NCI-H345 treated with DMSO at 0.1 percent for 48 hours (cell line): ENCODE measurements at regions not wholly inside any gene's neighbourhood (a gene's known extent, or its start where the extent isn't known, plus 50 kb on each side); places are given as distances from the start of the nearest gene placed in this dataset.
"Not testable (repeated sequence)": the region's sequence is repeated elsewhere in the genome, so short reads cannot be mapped to it uniquely, and the experiment has no call there.

Experiments used
- DNase-seq: peaks from one replicate; lab custom pipeline; 2025; ENCODE audit not compliant: unreplicated experiment; lab: John Stamatoyannopoulos, UW

DNA sequence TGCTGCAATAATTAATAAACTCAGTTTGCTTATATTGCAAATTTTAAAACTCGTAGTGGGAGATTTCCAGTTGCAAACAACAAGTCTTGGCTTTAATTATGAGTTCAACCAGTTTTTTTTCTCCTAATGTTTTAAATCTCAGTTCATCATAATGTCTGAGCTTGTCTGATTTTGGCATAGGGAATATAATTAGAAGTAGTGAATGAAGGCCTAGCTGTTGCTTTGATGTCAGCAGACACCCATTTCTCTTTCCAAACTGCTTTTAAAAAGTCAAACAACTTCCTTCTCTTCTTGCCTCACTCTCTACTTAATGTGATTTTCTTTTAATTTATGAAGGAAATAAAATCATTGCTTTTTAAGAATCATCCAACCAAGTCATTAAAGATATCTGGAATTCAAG is 1462.1 kb downstream of the DPP10 start:
- no peak for DNase-seq

DNA sequence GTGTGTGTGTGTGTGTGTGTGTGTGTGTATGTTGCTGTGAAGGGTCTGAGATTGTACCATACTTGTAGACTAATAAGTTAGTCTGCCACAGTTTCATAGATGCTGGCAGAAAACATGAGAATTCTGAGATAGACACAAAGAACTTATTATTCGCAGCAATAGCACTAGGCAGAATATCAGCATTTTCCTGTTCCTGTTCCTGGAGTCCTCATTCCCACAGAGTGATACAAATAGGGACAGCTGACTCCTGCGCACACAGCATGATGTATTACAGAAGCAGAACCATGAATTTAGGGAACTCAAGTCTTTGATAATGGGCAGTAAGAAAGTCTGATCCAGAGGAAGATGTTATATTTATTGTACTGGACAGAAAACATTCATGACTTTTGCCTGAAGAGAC is 1466.3 kb downstream of the DPP10 start:
- no peak for DNase-seq

DNA sequence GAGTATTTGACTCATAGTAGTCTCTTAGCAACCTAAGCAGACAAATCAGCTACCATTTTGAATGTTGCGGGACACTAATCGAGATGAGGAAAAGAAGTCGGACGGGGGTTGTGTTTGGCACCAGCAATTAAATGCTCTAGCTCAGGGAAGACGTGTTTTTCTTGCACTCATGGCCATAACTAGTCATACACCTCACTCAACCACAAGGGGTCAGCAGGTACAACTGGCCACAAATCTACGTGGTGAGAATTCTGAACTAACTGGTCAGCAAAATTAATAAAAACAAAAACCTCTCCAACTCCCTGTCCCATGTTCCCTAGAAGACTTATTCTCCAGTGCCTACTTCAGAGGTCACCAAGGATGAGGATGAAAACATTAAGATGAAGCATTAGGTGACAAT is 1467.8 kb downstream of the DPP10 start:
- DNase-seq: no peak

DNA sequence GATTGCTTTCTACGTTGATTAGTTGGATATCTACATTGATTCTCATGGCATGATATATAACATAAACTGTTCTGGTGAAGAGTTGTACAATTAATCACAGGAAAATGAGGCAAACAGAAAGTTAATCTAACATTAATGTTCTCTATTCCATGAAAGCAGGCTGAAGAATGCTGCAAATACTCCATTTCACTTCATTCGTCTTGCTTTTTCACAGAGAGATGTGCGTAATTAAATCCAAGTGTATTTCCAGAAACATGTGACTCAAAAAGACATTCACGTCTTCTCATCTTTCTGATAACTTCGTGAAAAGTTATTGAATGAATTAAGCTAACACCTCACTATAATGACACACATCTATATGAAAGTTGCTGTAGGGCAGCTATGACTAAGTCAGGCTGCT is 1471.5 kb downstream of the DPP10 start:
- no peak for DNase-seq

DNA sequence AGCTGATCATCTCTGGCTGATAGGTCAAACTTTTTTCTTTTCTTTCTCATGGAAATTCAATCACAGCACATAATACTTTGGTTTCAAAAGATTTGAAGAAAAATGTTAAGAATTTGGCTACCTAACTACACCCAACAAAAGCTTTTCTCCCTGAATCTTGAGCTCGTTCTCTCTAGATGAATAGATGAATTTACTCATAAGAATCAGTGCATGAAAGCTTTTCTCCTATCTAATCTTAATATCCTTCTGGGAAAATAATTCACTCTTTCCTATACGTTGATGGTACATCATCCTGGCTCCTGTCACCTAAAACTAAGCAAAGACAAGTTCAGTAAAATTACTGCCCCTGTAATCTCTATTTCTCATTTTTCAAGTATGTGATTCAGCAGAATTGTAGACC is 1479.1 kb downstream of the DPP10 start:
- no peak for DNase-seq

DNA sequence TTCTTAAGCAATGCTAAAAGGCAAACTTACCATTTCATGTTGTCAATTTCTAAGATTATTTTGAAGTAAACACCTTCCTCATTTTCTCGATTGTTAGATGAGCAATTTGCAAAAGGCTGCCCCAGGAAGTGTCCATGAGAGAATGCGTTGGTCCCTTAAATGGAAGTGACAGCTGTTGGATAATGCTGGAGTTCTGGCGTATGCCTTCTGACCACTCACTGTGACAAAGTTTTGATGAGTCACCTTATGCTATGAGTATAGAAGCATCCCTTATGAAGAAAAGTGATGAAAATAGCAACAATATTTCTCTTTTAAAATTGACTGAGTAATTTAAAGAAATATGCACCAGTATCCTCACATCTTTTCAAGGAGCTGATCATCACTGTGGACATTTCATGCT is 1497.5 kb downstream of the DPP10 start:
- no peak for DNase-seq

DNA sequence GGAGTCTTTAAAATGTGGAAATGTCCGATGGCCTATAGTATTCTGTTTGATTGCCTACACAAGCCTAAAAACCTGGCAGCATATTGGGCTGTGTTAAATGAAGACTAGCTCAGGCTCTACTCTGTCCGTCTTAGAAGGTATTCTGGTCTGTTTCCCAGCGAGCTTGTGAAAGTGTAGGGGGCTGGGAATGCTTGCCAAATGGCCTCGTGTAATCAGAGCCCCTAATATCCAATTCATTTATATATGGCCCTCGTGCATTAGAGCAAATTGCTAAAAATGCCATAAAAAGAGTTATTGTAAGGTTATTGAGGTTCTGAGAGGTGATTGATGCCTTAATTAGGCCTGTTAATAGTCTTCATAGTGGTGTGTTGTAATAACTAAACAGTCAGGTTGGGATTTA is 1500.4 kb downstream of the DPP10 start:
- no peak for DNase-seq

DNA sequence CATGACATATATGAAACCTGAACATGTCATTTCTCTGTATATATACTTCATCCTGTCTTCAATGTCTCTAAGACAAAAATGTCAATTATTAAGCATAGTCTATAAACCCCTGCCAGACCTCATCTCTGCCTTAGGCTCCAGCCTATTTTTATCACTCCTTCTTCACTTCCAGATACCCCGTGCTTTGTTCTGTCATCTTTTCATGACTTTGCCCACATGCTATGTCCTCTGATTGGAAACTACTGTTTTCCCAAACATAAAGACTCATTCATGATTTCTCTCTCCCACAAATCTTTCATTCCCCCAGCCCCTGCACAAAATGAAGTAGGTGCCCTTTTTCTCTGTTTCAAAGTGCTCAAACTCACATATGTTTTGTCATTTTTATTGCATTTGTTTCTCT is 1503.9 kb downstream of the DPP10 start:
- DNase-seq: no peak

DNA sequence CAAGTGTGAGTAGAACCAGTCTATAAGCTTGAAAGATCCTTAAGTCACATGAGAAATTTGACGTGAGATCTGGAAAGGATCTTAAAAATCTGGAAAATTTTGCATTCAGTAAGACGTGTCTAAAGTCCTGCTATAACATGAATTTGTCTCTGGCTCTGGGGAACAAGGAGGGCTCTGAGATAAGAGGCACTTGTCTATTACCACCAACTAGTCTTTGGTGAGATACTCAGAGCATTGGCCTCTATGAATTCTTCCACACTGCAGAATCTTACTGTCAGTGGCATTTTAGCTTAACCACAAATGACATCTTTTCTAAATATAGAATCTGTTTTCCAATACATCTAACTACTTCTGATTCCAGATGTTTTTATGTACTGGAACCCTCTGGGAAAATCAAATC is 1504.5 kb downstream of the DPP10 start:
- DNase-seq: no peak

DNA sequence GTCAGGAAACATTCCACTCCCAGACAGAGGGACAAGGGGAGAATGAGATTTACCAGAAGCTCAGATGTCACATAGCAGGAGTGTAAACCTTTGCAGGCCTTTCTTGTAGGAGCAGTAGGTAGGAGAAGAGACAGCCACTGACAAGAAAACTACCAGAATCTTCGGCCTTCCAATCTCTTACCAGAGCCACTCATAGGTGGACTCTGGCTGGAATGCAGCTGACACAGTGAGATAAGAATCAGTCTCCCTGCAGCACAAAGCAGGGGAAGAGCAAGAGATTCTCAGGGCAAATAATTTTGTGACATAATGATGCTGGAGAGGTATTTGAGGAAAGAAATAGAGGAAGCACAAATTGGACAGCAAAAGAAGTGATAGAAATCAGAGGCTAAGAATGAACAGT is 1534.5 kb downstream of the DPP10 start:
- DNase-seq: no peak

DNA sequence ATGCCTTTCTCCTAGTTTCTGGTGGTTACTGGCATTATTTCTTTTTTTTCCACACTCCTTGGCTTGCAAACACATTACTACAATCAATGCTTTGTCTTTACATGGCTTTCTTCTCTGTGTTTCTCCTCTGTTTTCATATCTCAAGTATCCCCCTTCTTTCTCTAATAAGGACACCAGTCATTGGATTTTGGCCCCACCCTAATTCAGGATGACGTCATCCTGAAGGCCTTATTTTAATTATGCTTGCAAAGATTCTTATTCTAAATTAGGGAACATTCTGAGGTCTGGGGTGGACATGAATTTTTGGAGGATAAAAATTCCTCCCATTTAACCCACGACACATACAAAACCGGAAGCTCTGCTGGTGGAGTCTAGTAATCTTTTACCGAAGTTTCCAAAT is 1556.6 kb downstream of the DPP10 start:
- DNase-seq: no peak

DNA sequence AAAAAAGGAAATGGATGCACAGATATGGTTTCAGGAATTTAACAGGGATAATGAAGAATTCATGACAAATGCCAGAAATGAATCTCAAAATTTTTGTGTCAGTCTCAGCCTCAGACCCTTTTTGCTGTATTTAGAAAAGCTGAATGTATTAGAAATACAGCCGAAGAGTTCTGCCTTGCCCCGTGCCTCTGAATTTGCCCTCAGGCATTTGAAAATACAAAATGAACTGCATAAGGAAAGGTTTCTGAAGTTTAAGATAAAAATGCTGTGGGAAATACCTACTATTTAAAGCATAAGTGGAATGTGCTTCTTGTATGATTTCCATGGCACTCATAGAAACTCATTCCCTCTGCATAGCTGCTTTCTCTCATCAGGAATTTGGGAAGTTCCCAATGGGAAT is 1580.6 kb downstream of the DPP10 start:
- DNase-seq: no peak

DNA sequence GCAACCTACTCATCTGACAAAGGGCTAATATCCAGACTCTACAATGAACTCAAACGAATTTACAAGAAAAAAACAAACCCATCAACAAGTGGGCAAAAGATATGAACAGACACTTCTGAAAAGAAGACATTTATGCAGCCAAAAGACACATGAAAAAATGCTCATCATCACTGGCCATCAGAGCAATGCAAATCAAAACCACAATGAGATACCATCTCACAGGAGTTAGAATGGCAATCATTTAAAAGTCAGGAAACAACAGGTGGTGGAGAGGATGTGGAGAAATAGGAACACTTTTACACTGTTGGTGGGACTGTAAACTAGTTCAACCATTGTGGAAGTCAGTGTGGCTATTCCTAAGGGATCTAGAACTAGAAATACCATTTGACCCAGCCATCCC is 1596.3 kb downstream of the DPP10 start:
- DNase-seq: not testable (repeated sequence)

DNA sequence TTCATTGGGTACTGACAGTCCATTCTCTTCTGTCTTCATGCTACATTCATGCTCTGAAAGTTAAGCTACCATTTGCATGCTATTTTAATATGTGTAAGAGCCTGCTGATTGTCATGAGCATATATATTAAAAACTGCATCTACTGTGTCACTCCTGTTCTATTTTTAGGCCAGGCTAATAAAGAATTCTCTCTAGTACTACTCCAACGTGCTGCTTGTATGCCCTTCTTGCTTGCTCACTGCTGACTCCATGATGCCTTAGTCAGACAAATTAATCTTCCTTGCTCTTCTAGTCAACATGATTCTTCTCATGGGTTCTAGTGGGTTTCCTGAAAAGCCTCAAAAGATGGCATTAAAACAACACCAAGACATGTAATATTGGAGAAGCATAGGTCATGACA is 1600.1 kb downstream of the DPP10 start:
- no peak for DNase-seq

DNA sequence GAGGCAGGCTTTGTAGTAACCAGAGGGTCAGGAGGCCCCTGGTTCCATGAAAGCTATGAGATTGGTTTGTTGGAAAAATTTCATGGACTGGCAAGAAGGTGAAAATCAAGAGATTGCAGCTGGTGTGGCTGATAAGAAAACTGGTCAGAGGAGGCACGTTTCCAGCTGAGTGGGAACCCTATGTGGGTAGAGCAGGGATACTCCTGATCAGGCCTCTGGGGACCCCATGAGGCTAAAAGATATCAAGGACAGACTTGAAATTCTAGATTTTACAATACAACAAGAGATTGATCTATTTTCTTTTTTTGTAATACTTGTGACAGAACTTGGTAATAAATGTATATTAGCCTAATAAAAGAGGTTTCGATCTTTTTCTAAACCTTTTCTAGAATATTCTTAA is 1615.1 kb downstream of the DPP10 start:
- DNase-seq: no peak

DNA sequence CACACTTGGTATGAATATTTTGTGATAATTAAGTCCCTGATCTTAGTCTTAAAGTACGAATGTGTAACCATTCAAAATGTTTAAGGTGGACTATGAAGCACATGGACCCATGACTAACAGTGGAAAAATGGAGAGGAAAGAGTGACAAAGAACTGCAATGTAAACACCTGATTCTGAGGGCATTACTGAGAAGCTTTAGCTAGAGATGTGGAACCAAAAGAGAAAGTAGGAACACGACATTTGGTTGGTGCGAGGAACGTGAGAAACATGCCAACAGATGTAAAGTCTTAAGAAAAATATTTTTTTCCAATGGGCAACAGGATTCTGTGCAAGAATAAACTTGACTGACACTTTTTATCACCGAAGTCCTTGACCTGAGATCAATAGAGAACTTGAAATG is 1618.6 kb downstream of the DPP10 start:
- no peak for DNase-seq

DNA sequence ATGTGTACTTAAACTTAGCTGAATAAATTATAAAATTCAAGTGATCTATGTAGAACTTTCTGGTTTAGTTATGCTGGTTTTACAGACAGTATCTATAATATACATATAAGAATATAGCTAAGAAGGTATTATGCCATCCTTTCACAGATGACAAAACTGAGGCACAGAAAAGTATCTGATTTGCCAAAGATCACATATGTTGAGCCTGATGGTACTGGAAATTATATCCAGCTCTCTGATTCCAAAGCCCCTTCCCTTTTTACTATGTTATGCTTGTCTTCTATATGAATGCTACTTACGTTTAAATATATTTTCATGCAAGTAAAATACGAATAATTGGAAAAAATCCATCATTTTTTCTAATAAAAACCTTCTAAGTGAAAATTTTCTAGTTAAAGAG is 1631.3 kb downstream of the DPP10 start:
- no peak for DNase-seq

DNA sequence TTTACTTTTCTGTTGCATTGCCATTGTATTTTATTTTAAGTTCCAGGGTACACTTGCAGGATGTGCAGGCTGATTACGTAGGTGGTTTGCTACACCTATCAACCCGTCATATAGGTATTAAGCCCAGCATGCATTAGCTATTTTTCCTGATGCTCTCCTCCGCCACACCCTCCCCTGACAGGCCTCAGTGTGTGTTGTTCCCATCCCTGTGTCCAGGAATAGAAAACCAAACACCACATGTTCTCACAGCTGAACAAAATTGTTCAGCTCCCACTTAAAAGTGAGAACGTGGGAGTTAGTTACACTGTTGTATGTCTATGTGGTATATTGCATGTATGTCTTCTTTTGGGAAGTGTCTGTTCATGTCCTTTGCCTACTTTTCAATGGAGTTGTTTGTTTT is 1631.7 kb downstream of the DPP10 start:
- no peak for DNase-seq

DNA sequence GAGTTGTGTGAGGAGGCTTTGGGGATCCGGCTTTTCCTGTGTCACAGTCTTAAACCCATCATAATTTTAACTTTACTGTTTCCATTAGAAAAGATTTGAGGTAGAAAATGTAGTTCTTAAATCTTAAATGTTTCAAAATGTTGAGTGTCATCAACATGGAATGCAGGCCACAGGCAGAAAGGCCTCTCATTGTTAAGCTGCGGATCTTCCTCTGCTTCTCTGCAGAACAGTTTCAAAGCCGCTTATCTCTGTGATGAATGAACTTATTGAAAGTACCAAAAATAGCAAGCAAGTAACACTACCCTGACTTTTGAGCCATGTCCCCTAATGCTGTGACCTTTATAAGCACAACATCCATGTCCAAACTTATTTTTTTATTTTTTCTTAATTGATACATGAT is 1645.8 kb downstream of the DPP10 start:
- DNase-seq: no peak

DNA sequence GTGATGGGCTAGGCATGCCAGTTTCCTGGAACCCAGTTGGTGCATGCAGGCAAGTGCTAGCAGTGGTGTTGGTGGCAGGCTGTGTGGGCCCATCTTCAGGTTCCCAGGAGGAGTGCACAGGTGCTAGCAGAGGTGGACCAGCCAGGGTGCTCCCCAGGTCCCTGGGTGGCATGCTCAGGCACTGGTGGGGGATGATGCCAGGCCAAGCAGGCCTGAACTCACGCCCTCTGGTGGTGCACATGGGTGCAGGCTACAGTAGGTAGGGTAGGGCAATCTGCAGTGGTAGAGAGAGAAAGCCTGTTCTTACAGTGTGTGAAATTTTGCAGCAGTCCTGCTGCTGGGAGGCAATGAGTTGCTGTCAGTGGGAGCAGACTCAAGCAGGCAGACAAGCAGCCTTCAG is 1651.8 kb downstream of the DPP10 start:
- DNase-seq: no peak

DNA sequence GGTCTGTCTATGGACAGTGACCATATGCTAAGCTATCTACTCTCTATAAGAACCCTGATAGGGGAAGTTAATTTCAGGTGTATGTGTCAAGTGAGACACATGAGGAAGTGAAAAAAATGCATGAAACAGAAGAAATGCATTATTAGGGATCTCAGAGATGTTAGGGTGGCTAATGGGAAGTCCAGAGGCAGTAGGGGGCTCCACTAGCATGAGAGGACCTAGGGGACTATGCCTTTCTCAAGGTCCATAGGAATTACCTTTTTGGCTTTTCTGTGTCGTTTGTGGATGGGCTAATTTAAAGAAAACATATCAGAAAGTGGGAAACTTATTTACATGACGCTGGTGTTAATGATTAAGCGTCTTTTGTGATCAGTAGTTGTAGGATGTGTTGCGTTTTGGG is 1653.2 kb downstream of the DPP10 start:
- no peak for DNase-seq

DNA sequence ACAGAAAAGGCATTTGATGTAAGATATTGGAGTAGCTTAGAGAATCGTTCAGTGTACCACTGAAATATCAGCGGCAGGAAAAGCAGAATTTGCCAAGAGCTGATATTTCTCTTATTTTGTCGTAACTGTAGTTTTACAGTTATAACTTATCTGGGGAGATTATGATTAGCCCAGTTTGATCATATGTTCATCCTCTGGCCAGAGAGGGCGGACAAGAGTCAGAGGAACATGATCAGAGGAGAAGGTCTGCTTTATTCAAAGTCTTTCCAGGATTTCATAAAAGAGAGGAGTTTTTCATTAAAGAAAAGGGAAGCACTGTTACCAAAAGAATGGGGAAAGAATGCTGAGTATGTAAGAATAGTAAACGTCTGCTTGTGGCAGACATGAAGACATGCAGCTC is 1655.6 kb downstream of the DPP10 start:
- DNase-seq: no peak

DNA sequence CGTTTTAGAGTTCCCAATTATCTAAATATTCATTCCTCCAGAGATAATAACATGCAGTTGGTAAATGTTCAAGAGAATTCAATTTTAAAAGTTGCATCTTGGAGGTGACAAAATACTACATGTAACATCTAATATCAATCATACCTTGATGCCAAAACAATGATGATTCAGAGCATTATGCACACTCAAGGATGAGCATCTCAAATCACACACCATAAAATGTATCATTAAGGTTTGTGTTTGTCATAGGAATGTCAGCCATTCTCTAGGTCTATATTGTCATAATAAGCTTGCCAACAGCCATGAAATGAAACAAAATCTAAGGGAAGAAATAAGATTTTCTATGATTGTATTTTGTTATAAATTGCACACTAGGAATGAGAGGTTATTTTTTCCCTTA is 1667.0 kb downstream of the DPP10 start:
- DNase-seq: no peak

DNA sequence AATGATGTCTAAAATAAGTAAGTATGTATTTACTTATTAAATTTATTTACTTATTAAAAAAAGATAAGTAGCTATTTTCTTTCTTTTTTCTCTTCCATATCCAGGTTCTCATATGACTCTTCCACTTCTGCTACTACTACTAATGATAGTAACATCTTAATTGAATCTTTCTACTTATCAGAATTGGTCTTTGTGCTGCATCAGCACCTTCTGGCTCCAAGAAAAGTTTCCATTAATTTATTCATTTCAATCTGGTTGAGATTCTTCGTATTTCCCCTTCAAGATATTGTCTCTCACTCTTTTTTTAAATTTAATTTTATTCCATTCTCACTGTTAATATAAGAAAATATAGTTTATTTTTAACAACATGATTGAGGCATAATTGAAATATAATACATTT is 1675.4 kb downstream of the DPP10 start:
- no peak for DNase-seq
